GM12874 (cell line): ENCODE measurements at regions not wholly inside any gene's neighbourhood (a gene's known extent, or its start where the extent isn't known, plus 50 kb on each side); places are given as distances from the start of the nearest gene placed in this dataset.

Source experiments
- TF ChIP-seq, protein P1 (sequence below): IDR thresholded peaks from 2 replicates; pipeline ENCODE4 v1.5.1; 2011; ENCODE audit warnings: low read depth, mild to moderate bottlenecking, control low read depth, low read length, moderate library complexity; ENCODE audit not compliant: insufficient read depth

DNA sequence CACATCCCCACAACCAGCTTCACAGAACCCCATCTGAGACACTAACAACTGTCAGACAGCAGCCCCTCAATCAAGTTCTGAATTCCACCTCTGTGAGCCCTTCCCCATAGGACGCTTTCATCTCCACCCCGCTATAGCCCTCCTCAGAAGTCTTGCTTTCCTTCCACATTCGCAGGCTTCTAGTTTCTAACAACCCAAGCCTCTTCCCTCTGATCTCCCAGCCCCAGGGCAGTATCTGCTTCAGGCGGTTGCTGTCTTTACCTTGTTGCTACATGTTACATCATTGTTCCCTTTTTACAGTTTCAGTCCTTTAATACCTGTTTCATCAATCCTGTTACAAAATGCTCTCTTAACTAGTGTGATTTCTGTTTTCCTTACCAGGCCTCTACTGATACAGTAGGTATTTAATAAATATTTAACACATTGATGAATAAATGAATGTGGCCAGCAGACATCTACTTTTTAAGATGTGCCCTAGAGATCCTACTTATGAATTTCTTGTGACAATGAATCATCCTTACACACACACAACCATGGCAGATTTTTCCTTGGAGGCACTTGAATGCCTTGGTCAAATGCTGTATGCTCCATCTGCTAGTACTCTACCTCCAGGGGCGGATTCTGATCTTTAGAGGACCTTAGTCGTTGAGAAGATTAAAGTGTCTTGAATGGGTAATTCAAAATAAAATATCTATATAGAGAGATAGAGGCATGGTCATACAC lies 164.7 kb upstream of the SLIT2 start:
- TF ChIP-seq, protein P1, sequence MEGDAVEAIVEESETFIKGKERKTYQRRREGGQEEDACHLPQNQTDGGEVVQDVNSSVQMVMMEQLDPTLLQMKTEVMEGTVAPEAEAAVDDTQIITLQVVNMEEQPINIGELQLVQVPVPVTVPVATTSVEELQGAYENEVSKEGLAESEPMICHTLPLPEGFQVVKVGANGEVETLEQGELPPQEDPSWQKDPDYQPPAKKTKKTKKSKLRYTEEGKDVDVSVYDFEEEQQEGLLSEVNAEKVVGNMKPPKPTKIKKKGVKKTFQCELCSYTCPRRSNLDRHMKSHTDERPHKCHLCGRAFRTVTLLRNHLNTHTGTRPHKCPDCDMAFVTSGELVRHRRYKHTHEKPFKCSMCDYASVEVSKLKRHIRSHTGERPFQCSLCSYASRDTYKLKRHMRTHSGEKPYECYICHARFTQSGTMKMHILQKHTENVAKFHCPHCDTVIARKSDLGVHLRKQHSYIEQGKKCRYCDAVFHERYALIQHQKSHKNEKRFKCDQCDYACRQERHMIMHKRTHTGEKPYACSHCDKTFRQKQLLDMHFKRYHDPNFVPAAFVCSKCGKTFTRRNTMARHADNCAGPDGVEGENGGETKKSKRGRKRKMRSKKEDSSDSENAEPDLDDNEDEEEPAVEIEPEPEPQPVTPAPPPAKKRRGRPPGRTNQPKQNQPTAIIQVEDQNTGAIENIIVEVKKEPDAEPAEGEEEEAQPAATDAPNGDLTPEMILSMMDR = no peak

DNA sequence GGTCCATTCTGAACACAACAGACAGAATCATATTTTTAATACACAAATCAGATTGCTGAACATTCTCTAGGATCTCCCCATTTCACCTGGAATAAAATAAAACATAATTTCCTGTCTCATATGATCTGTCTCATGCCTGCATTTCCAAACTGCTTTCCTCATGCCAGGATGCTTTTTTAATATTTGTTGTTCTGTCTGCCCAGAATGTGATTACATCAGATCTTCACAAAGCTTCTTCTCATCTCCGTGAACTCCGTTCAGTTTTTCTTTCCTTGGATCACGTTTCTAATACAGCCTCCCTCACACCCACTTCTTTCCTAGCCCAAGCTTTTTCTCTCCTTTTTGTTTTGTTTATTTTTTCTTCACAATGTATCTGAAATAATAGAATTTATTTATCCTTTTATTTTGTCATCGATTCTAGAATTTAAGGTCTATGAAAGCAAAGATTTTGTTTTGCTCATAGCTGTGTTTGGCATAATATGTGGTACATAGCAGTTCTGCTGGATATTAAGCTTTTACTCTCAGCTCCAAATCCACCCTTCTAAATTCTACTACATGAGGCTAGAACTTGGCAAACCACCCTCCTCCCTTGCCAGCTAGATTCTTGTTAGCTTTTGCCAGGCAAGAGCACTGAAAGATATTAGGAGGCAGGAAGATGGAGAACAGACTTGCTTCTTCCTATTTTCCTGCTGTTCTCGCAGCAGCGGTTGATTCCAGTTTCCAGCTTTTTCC lies 165.5 kb upstream of the SLIT2 start:
- TF ChIP-seq, protein P1 = no peak

DNA sequence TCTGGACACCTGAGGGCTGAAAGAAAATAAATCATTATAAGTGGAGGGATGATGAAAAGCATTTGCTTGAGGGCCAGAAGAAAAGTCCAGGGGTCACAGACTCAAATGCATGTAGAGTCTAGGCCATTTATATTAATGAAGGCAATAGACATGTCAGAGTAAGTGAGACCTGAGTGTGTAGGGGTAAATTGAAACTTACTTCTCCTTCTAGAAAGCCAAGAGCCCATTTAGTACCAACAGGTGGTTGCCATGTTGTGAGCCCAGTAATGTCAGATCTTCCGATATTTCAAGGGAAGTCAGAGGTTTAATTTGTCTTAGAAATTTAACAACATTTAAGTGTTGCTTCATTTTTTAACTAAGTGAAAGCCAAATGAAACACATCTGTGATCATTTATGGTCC lies 166.1 kb upstream of the SLIT2 start:
- TF ChIP-seq, protein P1 = no peak

DNA sequence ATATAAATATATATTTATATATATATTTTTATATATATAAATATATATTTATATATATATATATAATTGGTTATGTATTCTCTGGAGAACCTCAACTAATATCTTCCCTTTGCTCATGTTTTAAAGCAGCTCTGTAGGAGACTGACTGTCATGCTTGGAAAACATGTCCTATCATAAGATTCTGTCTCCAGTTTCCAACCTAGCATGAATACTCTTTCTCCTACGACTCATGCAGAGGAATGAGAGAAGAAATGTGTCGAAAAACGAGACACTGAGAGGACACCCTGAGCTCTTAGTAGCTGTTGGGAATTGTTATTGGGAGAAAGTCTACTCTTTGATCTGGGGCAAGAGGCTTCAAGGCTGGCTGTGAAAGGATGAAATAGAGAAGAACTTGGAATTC lies 166.5 kb upstream of the SLIT2 start:
- TF ChIP-seq, protein P1 = no peak

DNA sequence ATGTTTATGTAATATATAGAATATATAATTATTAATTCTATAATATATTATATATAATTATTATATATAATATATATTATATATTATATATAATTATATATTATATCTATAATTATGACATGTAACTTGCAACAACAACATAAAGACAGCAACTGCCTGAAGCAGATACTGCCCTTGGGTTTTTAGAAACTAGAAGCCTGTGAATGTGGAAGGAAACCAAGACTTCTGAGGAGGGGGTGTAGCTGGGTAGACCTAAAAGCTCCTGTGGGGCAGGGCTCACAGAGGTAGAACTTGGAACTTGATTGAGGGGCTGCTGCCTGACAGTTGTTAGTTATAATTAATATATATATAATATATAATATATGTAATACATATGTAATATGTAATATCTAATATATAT lies 167.2 kb upstream of the SLIT2 start:
- TF ChIP-seq, protein P1 = no peak

DNA sequence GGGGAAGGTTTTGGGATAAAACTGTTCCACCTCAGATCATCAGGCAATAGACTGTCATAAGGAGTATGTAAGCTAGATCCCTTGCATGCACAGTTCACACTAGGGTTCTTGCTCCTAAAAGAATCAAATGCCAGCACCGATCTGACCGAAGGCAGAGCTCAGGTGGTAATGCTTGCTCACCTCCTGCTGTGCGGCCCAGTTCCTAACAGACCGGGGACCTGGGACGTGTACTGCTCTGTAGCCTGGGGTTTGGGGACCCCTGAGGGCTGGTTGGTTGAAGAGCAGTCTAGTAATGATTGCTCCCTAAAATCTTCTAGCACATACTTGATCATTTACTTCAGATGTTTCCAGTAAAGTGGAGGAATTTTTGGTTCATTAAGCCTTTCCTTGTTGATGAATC lies 173.1 kb upstream of the SLIT2 start:
- TF ChIP-seq, protein P1 = no peak

DNA sequence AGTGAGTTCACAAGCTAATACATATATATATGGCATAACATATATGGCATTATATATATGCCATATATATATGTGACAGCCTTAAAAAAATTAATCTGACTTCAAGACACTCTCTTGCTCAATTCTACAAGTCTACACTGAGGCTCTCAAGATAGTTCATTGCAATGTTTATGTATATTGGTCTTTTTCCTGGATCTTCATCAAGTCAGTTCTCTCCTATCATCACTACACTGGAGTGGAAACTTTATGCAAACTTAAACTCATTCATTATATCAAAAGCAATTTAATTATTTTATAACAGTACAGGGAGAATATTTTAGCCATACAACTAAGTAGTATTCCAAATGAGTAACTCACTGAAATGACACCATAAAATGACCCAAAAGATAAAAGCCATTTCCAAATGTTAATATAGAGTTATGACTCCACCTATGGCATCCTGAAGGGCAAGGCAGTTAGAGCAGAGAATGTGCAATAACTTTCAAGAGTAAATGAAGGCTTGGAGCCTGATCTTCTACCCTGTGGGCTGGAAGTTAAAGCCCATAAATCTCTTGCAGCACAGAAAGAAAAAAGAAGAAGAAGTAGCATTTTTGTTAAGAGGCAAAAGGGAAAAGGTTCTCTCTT lies 176.3 kb upstream of the SLIT2 start:
- TF ChIP-seq, protein P1 = no peak
